Stomach (tissue), 4 donors: ENCODE measurements at regions not wholly inside any gene's neighbourhood (a gene's known extent, or its start where the extent isn't known, plus 50 kb on each side); places are given as distances from the start of the nearest gene placed in this dataset.

Source experiments
- CTCF ChIP-seq, 7 experiments: fragments of 450-650 bp in 4 of 7; fragments of 200-600 bp in 3 of 7; sonication (generic) in 3 of 7; IDR thresholded peaks; one replicate each; pipeline ENCODE4 v1.5.1; 2016 to 2019; ENCODE audit warnings: antibody characterized with exemption in 7 of 7, control low read depth in 2 of 7, mild to moderate bottlenecking in 1 of 7
- EP300 ChIP-seq: sonication (generic); formaldehyde crosslinking; IDR thresholded peaks from one replicate; pipeline ENCODE4 v1.6.1; 2017; ENCODE audit warnings: antibody characterized with exemption

DNA sequence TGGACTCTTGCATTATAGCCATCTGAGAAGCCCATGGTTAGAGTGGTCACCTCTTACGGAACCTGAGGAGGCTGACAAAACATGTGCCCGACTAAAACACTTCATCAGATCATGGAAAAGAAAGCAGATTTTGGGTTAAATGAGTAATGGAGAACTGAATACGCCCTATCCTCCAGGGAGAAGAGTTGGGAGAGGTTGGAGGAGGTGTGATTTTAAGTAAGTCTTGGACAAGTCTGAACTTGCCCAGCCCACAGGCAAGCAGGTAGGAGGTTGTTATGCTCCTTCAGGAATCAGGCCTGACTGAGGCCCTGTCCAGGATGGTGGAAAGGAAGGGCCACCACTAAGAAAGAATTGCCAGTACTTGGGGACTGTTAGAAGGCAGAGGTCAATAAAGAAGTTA lies 255.8 kb downstream of the TGFB2 start:
- TF ChIP-seq CTCF (IDR thresholded peaks at IDR 0.05) (no peak), EP300 (no peak)
